ENCODE measurements at regions not wholly inside any gene's neighbourhood (a gene's known extent, or its start where the extent isn't known, plus 50 kb on each side); places are given as distances from the start of the nearest gene placed in this dataset.

- Histone ChIP-seq H3K4me3 (ENCODE audit: low read depth, low read length) (no peak overlapping the region), H3K27me3 (ENCODE audit: control insufficient read depth, insufficient read depth, low read length) (no peaks in the 10 kb centered on the region), H3K36me3 (ENCODE audit: control insufficient read depth, insufficient read depth, low read length) (no peaks in the 10 kb centered on the region)
- ChIA-PET POLR2A (no interaction called here), CTCF (no interaction called here)
- DNase-seq (ENCODE audit: low read depth), result no peak
- TF ChIP-seq CTCF (IDR thresholded peaks at IDR 0.05; ENCODE audit: insufficient read depth, low read depth, low read length), result no peak
These were observed 590.7 kb upstream of the CDH5 start for GRCh38 chr16:65775829-65776228.

GRCh38 chr16:65774350-65774749 lies 592.1 kb upstream of the CDH5 start:
- no peak for DNase-seq (ENCODE audit: low read depth)
- ChIA-PET POLR2A (no interaction called here), CTCF (no interaction called here)
- Histone ChIP-seq H3K36me3 (ENCODE audit: control insufficient read depth, insufficient read depth, low read length) (no peaks in the 10 kb centered on the region), H3K27me3 (ENCODE audit: control insufficient read depth, insufficient read depth, low read length) (no peaks in the 10 kb centered on the region), H3K4me3 (ENCODE audit: low read depth, low read length) (no peak overlapping the region)
- TF ChIP-seq CTCF (IDR thresholded peaks at IDR 0.05; ENCODE audit: insufficient read depth, low read depth, low read length), result no peak

- no peak for DNase-seq (ENCODE audit: low read depth)
- H3K4me3 ChIP-seq (ENCODE audit: low read depth, low read length), result no peak overlapping the region
- ChIA-PET CTCF (no interaction called here), POLR2A (no interaction called here)
- no peaks in the 10 kb centered on the region for H3K36me3 ChIP-seq (ENCODE audit: control insufficient read depth, insufficient read depth, low read length)
- no peaks in the 10 kb centered on the region for H3K27me3 ChIP-seq (ENCODE audit: control insufficient read depth, insufficient read depth, low read length)
- TF ChIP-seq CTCF (IDR thresholded peaks at IDR 0.05; ENCODE audit: insufficient read depth, low read depth, low read length), result no peak
These were observed 593.1 kb upstream of the CDH5 start for GRCh38 chr16:65773301-65773874.

- no peaks in the 10 kb centered on the region for H3K27me3 ChIP-seq (ENCODE audit: control insufficient read depth, insufficient read depth, low read length)
- DNase-seq (ENCODE audit: low read depth), result no peak
- CTCF ChIA-PET, result no interaction called here
- POLR2A ChIA-PET, result interaction anchor here (0.7 kb wide), 1 partner anchor 10 kb away, joined by 4 read pairs; no protein-coding TSS in a partner anchor
- H3K36me3 ChIP-seq (ENCODE audit: control insufficient read depth, insufficient read depth, low read length), result no peaks in the 10 kb centered on the region
- TF ChIP-seq CTCF (IDR thresholded peaks at IDR 0.05; ENCODE audit: insufficient read depth, low read depth, low read length), result no peak
- H3K4me3 ChIP-seq (ENCODE audit: low read depth, low read length), result no peak overlapping the region
These were observed 594.3 kb upstream of the CDH5 start for GRCh38 chr16:65772134-65772732.

- POLR2A ChIA-PET, result interaction anchor here (0.7 kb wide), 1 partner anchor 11 kb away, joined by 4 read pairs; no protein-coding TSS in a partner anchor
These were observed 594.8 kb upstream of the CDH5 start for GRCh38 chr16:65771707-65772106.

More at GRCh38 chr16:65771707-65772106, 594.8 kb upstream of the CDH5 start:
- TF ChIP-seq CTCF (IDR thresholded peaks at IDR 0.05; ENCODE audit: insufficient read depth, low read depth, low read length), result no peak
- DNase-seq (ENCODE audit: low read depth), result no peak
- H3K4me3 ChIP-seq (ENCODE audit: low read depth, low read length), result no peak overlapping the region
- no peaks in the 10 kb centered on the region for H3K27me3 ChIP-seq (ENCODE audit: control insufficient read depth, insufficient read depth, low read length)
- no peaks in the 10 kb centered on the region for H3K36me3 ChIP-seq (ENCODE audit: control insufficient read depth, insufficient read depth, low read length)
- CTCF ChIA-PET, result no interaction called here
